Islet precursor cell (in vitro differentiated cells): ENCODE measurements at regions not wholly inside any gene's neighbourhood (a gene's known extent, or its start where the extent isn't known, plus 50 kb on each side); places are given as distances from the start of the nearest gene placed in this dataset.
A peak's percentile ranks its signal among the peaks of the same experiment; 100 is the strongest.

Source experiments
- DNase-seq: peaks from one replicate; pipeline ENCODE4 v3.0.0-alpha.2; 2018

- DNase-seq, result no peak
Measured at GRCh38 chr11:131242476-131243000, 127.9 kb upstream of the NTM start.

- DNase-seq, result no peak
Measured at GRCh38 chr11:131246156-131246555, 124.3 kb upstream of the NTM start.

GRCh38 chr11:131246663-131247062 is 123.8 kb upstream of the NTM start:
- DNase-seq, result peak; percentile 84

GRCh38 chr11:131248588-131248987 is 121.8 kb upstream of the NTM start:
- DNase-seq, result no peak

- no peak for DNase-seq
Measured at GRCh38 chr11:131253142-131253655, 117.2 kb upstream of the NTM start.

GRCh38 chr11:131253656-131254151 is 116.7 kb upstream of the NTM start:
- peak; percentile 86 for DNase-seq

GRCh38 chr11:131254254-131254653 is 116.2 kb upstream of the NTM start:
- no peak for DNase-seq

GRCh38 chr11:131274233-131274632 is 96.2 kb upstream of the NTM start:
- DNase-seq, result no peak

GRCh38 chr11:131275580-131275979 is 94.8 kb upstream of the NTM start:
- no peak for DNase-seq

- no peak for DNase-seq
Measured at GRCh38 chr11:131278472-131278871, 91.9 kb upstream of the NTM start.

- no peak for DNase-seq
Measured at GRCh38 chr11:131279654-131280384, 90.6 kb upstream of the NTM start.

- DNase-seq, result no peak
Measured at GRCh38 chr11:131281316-131281715, 89.1 kb upstream of the NTM start.

- DNase-seq, result no peak
Measured at GRCh38 chr11:131284041-131284440, 86.4 kb upstream of the NTM start.

GRCh38 chr11:131288521-131289091 is 81.8 kb upstream of the NTM start:
- DNase-seq, result no peak

GRCh38 chr11:131290185-131290584 is 80.2 kb upstream of the NTM start:
- no peak for DNase-seq

GRCh38 chr11:131295986-131296385 is 74.4 kb upstream of the NTM start:
- DNase-seq, result no peak

GRCh38 chr11:131297441-131297840 is 73.0 kb upstream of the NTM start:
- no peak for DNase-seq

GRCh38 chr11:131299598-131300438 is 70.6 kb upstream of the NTM start:
- no peak for DNase-seq

GRCh38 chr11:131300439-131300717 is 70.0 kb upstream of the NTM start:
- peak; percentile 60 for DNase-seq

- no peak for DNase-seq
Measured at GRCh38 chr11:131301306-131301705, 69.1 kb upstream of the NTM start.

- no peak for DNase-seq
Measured at GRCh38 chr11:131302836-131303235, 67.6 kb upstream of the NTM start.

GRCh38 chr11:131303611-131304119 is 66.8 kb upstream of the NTM start:
- DNase-seq, result no peak

- no peak for DNase-seq
Measured at GRCh38 chr11:131305005-131305404, 65.4 kb upstream of the NTM start.
